SU-DHL-6 (cell line): ENCODE measurements at regions not wholly inside any gene's neighbourhood (a gene's known extent, or its start where the extent isn't known, plus 50 kb on each side); places are given as distances from the start of the nearest gene placed in this dataset.

ENCODE experiments used
- H2AFZ ChIP-seq: fragments of 200-600 bp; sonication (generic); 2 replicates; pipeline ENCODE4 v1.6.1; 2014; ENCODE audit warnings: low read depth, mild to moderate bottlenecking, moderate library complexity, mixed read lengths, antibody characterized with exemption, low read length; ENCODE audit not compliant: severe bottlenecking
- H3F3A ChIP-seq: fragments of 200-600 bp; shearing (Covaris generic); 2 replicates; pipeline ENCODE4 v1.6.0; 2016; ENCODE audit warnings: antibody characterized with exemption, mild to moderate bottlenecking; ENCODE audit not compliant: insufficient read depth
- H3K27ac ChIP-seq: fragments of 200-600 bp; sonication (generic); 2 replicates; pipeline ENCODE4 v1.5.1; 2016; ENCODE audit warnings: low read depth, mild to moderate bottlenecking, low read length, moderate library complexity, mixed read lengths
- H3K27me3 ChIP-seq: fragments of 200-600 bp; sonication (generic), shearing (Covaris generic); 2 replicates; pipeline ENCODE4 v1.6.0; 2014; ENCODE audit warnings: mild to moderate bottlenecking, low read length
- H3K36me3 ChIP-seq: fragments of 200-600 bp; sonication (generic); 2 replicates; pipeline ENCODE4 v1.6.1; 2014; ENCODE audit warnings: mild to moderate bottlenecking, low read length, mixed read lengths
- H3K4me2 ChIP-seq: fragments of 300-600, 200-600 bp; shearing (Covaris generic), sonication (generic); 2 replicates; pipeline ENCODE4 v1.6.0; 2014; ENCODE audit warnings: low read length, low read depth, mild to moderate bottlenecking; ENCODE audit not compliant: poor library complexity, severe bottlenecking
- H3K4me3 ChIP-seq: fragments of 200-600 bp; sonication (generic); 2 replicates; pipeline ENCODE4 v1.5.1; 2014; ENCODE audit warnings: antibody characterized with exemption, low read length, mild to moderate bottlenecking, mixed read lengths; ENCODE audit not compliant: insufficient read depth, poor library complexity, severe bottlenecking
- H3K79me2 ChIP-seq: fragments of 200-600 bp; sonication (generic); 2 replicates; pipeline ENCODE4 v1.6.1; 2014; ENCODE audit warnings: mild to moderate bottlenecking, low read length, moderate library complexity; ENCODE audit not compliant: insufficient read depth
- H3K9ac ChIP-seq: fragments of 200-600 bp; sonication (generic); 2 replicates; pipeline ENCODE4 v1.7.0; 2014; ENCODE audit warnings: mild to moderate bottlenecking, low read length
- H3K9me2 ChIP-seq: fragments of 200-600 bp; sonication (generic); replicated peaks from 2 replicates; pipeline ENCODE4 v1.6.1; 2014; ENCODE audit warnings: low read length; ENCODE audit not compliant: insufficient read depth
- H3K9me3 ChIP-seq: fragments of 200-600 bp; sonication (generic); 2 replicates; pipeline ENCODE4 v1.6.1; 2014; ENCODE audit warnings: low read length, mixed read lengths; ENCODE audit not compliant: insufficient read depth
- H4K20me1 ChIP-seq: fragments of 200-600 bp; sonication (generic); 2 replicates; pipeline ENCODE4 v1.6.1; 2014; ENCODE audit warnings: low read depth, mild to moderate bottlenecking, antibody characterized with exemption, low read length, moderate library complexity, mixed read lengths
- CTCF ChIP-seq: fragments of 200-600 bp; sonication (generic); IDR thresholded peaks from one replicate; pipeline ENCODE4 v1.5.1; 2017; ENCODE audit warnings: antibody characterized with exemption, mild to moderate bottlenecking, low read length, moderate library complexity; ENCODE audit not compliant: insufficient read depth, poor library complexity, severe bottlenecking
- EZH2phosphoT487 ChIP-seq: fragments of 200-600 bp; sonication (generic), shearing (Covaris generic); conservative IDR thresholded peaks from 2 replicates; pipeline ENCODE4 v1.6.1; 2018; ENCODE audit warnings: mild to moderate bottlenecking, antibody characterized with exemption, low read length, moderate library complexity, mixed read lengths

GRCh38 chr1:194076646-194077045 is 890.2 kb upstream of the B3GALT2 start:
- Histone ChIP-seq H3K4me3 (no peak overlapping the region), H3K79me2 (no peaks in the 10 kb centered on the region), H3K27ac (no peak overlapping the region), H3K9me2 (no peaks in the 10 kb centered on the region), H3F3A (no peaks in the 10 kb centered on the region), H4K20me1 (no peaks in the 10 kb centered on the region), H3K4me2 (no peak overlapping the region), H3K27me3 (no peaks in the 10 kb centered on the region), H3K9ac (no peak overlapping the region), H2AFZ (no peak overlapping the region), H3K36me3 (no peaks in the 10 kb centered on the region), H3K9me3 (no peaks in the 10 kb centered on the region; the same call in 1 of the 2 replicates)
- TF ChIP-seq CTCF (no peak), EZH2phosphoT487 (no peak)

- Histone ChIP-seq H3F3A (no peaks in the 10 kb centered on the region), H3K4me3 (no peak overlapping the region)
- TF ChIP-seq EZH2phosphoT487 (no peak), CTCF (no peak)
Measured at GRCh38 chr1:194073833-194074232, 887.4 kb upstream of the B3GALT2 start.

GRCh38 chr1:194071205-194071604 is 884.8 kb upstream of the B3GALT2 start:
- no peaks in the 10 kb centered on the region for H3K27me3 ChIP-seq
- no peak overlapping the region for H2AFZ ChIP-seq

More at GRCh38 chr1:194073833-194074232, 887.4 kb upstream of the B3GALT2 start:
- no peaks in the 10 kb centered on the region for H4K20me1 ChIP-seq
- H3K9ac ChIP-seq: no peak overlapping the region
- H3K27ac ChIP-seq: no peak overlapping the region
- no peak overlapping the region for H3K4me2 ChIP-seq
- no peaks in the 10 kb centered on the region for H3K9me2 ChIP-seq
- no peak overlapping the region for H2AFZ ChIP-seq
- H3K27me3 ChIP-seq: no peaks in the 10 kb centered on the region
- H3K36me3 ChIP-seq: no peaks in the 10 kb centered on the region
- no peaks in the 10 kb centered on the region; the same call in 1 of the 2 replicates for H3K9me3 ChIP-seq
- H3K79me2 ChIP-seq: no peaks in the 10 kb centered on the region

More at GRCh38 chr1:194071205-194071604, 884.8 kb upstream of the B3GALT2 start:
- H3K9me3 ChIP-seq: no peaks in the 10 kb centered on the region
- H3F3A ChIP-seq: no peaks in the 10 kb centered on the region
- TF ChIP-seq EZH2phosphoT487 (no peak), CTCF (no peak)
- H4K20me1 ChIP-seq: no peaks in the 10 kb centered on the region
- no peaks in the 10 kb centered on the region for H3K36me3 ChIP-seq
- no peak overlapping the region for H3K27ac ChIP-seq
- H3K4me2 ChIP-seq: no peak overlapping the region
- H3K79me2 ChIP-seq: no peaks in the 10 kb centered on the region
- H3K9ac ChIP-seq: no peak overlapping the region
- H3K9me2 ChIP-seq: no peaks in the 10 kb centered on the region
- H3K4me3 ChIP-seq: no peak overlapping the region
